Neural progenitor cell (in vitro differentiated cells): ENCODE measurements at regions not wholly inside any gene's neighbourhood (a gene's known extent, or its start where the extent isn't known, plus 50 kb on each side); places are given as distances from the start of the nearest gene placed in this dataset.

Source experiments
- DNase-seq: peaks from one replicate; pipeline ENCODE4 v3.0.0-alpha.2; 2016; ENCODE audit warnings: low spot score
- H2AFZ ChIP-seq: fragments of 200-600 bp; sonication (generic); replicated peaks from 2 replicates; pipeline ENCODE4 v1.6.1; 2016; ENCODE audit warnings: antibody characterized with exemption
- H3F3A ChIP-seq: fragments of 200-600 bp; sonication (generic); 2 replicates; pipeline ENCODE4 v1.6.1; 2016; ENCODE audit warnings: antibody characterized with exemption, low read depth
- H3K27ac ChIP-seq: fragments of 200-600 bp; sonication (generic); 2 replicates; pipeline ENCODE4 v1.5.1; 2016; ENCODE audit warnings: mild to moderate bottlenecking
- H3K27me3 ChIP-seq: fragments of 200-600 bp; sonication (generic); 2 replicates; pipeline ENCODE4 v1.6.1; 2016; ENCODE audit warnings: mild to moderate bottlenecking, moderate library complexity
- H3K36me3 ChIP-seq: fragments of 200-600 bp; sonication (generic); 2 replicates; pipeline ENCODE4 v1.5.1; 2016
- H3K4me1 ChIP-seq: fragments of 200-600 bp; sonication (generic); 2 replicates; pipeline ENCODE4 v1.6.1; 2016; ENCODE audit warnings: mixed run types
- H3K4me2 ChIP-seq: fragments of 200-600 bp; sonication (generic); 2 replicates; pipeline ENCODE4 v1.6.1; 2016
- H3K4me3 ChIP-seq: fragments of 200-600 bp; sonication (generic); 2 replicates; pipeline ENCODE4 v1.5.1; 2016
- H3K79me2 ChIP-seq: fragments of 200-600 bp; sonication (generic); 2 replicates; pipeline ENCODE4 v1.6.1; 2016; ENCODE audit warnings: low read depth
- H3K9ac ChIP-seq: fragments of 200-600 bp; sonication (generic); 2 replicates; pipeline ENCODE4 v1.6.1; 2016
- H3K9me3 ChIP-seq: fragments of 200-600 bp; sonication (generic); 2 replicates; pipeline ENCODE4 v1.5.1; 2016; ENCODE audit warnings: low read depth
- H4K20me1 ChIP-seq: fragments of 200-600 bp; sonication (generic); 2 replicates; pipeline ENCODE4 v1.6.1; 2016; ENCODE audit warnings: low read depth
- H3K27ac Mint-ChIP-seq: 3 replicates; pipeline ENCODE4 v1.8.0; 2021; ENCODE audit warnings: mixed read lengths
- H3K27me3 Mint-ChIP-seq: 2 replicates; pipeline ENCODE4 v1.8.0; 2022; ENCODE audit warnings: low read depth, mild to moderate bottlenecking, inconsistent platforms, moderate library complexity, mixed read lengths; ENCODE audit not compliant: insufficient read depth
- H3K36me3 Mint-ChIP-seq: 3 replicates; pipeline ENCODE4 v1.8.0; 2021; ENCODE audit warnings: mixed read lengths
- H3K4me1 Mint-ChIP-seq: 3 replicates; pipeline ENCODE4 v1.8.0; 2021; ENCODE audit warnings: mixed read lengths
- H3K4me3 Mint-ChIP-seq: 3 replicates; pipeline ENCODE4 v1.8.0; 2021; ENCODE audit warnings: mild to moderate bottlenecking, moderate library complexity, mixed read lengths
- H3K9me3 Mint-ChIP-seq: 3 replicates; pipeline ENCODE4 v1.8.0; 2020; ENCODE audit warnings: mixed read lengths
- EZH2 ChIP-seq: fragments of 200-600 bp; sonication (generic); IDR thresholded peaks from 2 replicates; pipeline ENCODE4 v1.6.1; 2017; ENCODE audit warnings: antibody characterized with exemption, mild to moderate bottlenecking, moderate library complexity
- EZH2phosphoT487 ChIP-seq: fragments of 200-600 bp; sonication (generic); IDR thresholded peaks from 2 replicates; pipeline ENCODE4 v1.6.1; 2017; ENCODE audit warnings: antibody characterized with exemption
- TF ChIP-seq, protein P1 (sequence below): fragments of 200-600 bp; sonication (generic); IDR thresholded peaks from 2 replicates; pipeline ENCODE4 v1.5.1; 2017; ENCODE audit warnings: antibody characterized with exemption, mild to moderate bottlenecking

DNA sequence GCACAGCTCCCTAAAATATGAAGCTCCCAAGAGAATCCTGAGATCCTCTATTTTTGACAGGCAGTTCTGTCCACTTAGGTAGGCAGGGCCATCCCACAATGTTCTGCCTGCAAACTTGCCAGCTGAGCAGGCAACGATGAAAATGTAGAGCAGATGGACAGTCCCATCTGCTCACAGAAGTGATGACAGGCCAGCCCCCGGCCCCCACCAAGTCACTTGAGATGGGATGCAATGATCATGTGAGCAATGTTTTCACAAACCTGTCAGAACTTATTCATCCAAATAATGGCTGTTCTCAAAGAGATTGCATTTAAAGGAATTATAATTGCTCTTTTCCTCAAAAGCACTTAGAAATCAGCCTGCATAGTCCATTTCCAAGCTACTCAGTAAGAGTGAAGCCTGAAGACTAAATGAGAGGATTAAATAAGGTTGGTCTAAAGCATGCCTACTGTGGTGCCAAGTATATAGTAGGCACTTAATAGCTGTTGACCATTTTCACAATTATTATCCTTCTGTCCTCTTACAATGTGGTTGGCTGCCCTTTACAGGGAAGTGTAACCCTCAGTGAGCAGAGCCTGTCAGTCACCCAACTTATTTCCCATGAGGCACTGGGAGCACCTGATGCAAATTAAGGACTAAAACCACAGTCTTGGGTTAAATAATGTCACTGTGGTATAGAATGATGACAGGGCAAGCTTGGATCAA lies 301.2 kb downstream of the FGFR2 start:
- no peak for DNase-seq
- H3K4me3 Mint-ChIP-seq, result no peak overlapping the region
- peaks cover 6% of the 10 kb centered on the region for H3K27me3 Mint-ChIP-seq
- Histone ChIP-seq H3K4me2 (no peak overlapping the region), H3K9me3 (no peaks in the 10 kb centered on the region), H4K20me1 (no peaks in the 10 kb centered on the region), H2AFZ (no peak overlapping the region), H3K4me1 (no peaks in the 10 kb centered on the region), H3K27ac (no peak overlapping the region), H3K9ac (no peak overlapping the region), H3K27me3 (no peaks in the 10 kb centered on the region), H3K79me2 (no peaks in the 10 kb centered on the region), H3F3A (no peaks in the 10 kb centered on the region), H3K36me3 (no peaks in the 10 kb centered on the region), H3K4me3 (no peak overlapping the region)
- no peaks in the 10 kb centered on the region for H3K9me3 Mint-ChIP-seq
- H3K4me1 Mint-ChIP-seq, result peaks cover 6% of the 10 kb centered on the region
- no peaks in the 10 kb centered on the region for H3K36me3 Mint-ChIP-seq
- TF ChIP-seq, protein P1, sequence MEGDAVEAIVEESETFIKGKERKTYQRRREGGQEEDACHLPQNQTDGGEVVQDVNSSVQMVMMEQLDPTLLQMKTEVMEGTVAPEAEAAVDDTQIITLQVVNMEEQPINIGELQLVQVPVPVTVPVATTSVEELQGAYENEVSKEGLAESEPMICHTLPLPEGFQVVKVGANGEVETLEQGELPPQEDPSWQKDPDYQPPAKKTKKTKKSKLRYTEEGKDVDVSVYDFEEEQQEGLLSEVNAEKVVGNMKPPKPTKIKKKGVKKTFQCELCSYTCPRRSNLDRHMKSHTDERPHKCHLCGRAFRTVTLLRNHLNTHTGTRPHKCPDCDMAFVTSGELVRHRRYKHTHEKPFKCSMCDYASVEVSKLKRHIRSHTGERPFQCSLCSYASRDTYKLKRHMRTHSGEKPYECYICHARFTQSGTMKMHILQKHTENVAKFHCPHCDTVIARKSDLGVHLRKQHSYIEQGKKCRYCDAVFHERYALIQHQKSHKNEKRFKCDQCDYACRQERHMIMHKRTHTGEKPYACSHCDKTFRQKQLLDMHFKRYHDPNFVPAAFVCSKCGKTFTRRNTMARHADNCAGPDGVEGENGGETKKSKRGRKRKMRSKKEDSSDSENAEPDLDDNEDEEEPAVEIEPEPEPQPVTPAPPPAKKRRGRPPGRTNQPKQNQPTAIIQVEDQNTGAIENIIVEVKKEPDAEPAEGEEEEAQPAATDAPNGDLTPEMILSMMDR, result no peak
- TF ChIP-seq EZH2phosphoT487 (no peak), EZH2 (no peak)
- H3K27ac Mint-ChIP-seq, result no peak overlapping the region

DNA sequence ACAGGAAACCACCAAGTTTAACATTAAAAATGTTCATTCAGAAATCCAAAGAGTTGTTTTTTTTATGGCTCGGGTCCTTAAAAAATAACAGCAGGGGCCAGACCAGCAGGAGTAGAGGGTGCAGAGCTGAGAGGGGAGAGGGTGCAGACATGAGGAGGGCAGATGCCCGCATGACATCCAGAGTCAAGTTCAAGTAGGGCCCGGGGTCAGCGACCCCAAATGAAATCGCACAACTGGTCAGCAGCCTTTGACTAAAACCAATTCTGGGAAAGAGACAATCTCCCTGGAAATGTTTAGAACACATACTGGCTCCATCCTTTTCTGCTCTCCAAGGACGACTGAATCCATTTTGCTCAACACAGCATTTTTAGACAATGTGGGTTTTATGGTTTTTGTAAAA lies 297.5 kb downstream of the FGFR2 start:
- Histone ChIP-seq H3K79me2 (no peaks in the 10 kb centered on the region), H3K4me3 (no peak overlapping the region), H3K27ac (no peak overlapping the region), H2AFZ (no peak overlapping the region), H3K4me2 (no peak overlapping the region), H3K9me3 (no peaks in the 10 kb centered on the region), H3F3A (no peaks in the 10 kb centered on the region), H3K36me3 (no peaks in the 10 kb centered on the region), H3K9ac (no peak overlapping the region), H4K20me1 (no peaks in the 10 kb centered on the region), H3K27me3 (no peaks in the 10 kb centered on the region), H3K4me1 (no peaks in the 10 kb centered on the region)
- DNase-seq, result no peak
- Mint-ChIP-seq H3K4me1 (peaks cover 13% of the 10 kb centered on the region), H3K27ac (no peak overlapping the region), H3K36me3 (no peaks in the 10 kb centered on the region), H3K9me3 (peaks cover 2% of the 10 kb centered on the region), H3K4me3 (no peak overlapping the region), H3K27me3 (peaks cover 8% of the 10 kb centered on the region)
- TF ChIP-seq EZH2 (no peak), EZH2phosphoT487 (no peak)
- TF ChIP-seq, protein P1, result no peak

DNA sequence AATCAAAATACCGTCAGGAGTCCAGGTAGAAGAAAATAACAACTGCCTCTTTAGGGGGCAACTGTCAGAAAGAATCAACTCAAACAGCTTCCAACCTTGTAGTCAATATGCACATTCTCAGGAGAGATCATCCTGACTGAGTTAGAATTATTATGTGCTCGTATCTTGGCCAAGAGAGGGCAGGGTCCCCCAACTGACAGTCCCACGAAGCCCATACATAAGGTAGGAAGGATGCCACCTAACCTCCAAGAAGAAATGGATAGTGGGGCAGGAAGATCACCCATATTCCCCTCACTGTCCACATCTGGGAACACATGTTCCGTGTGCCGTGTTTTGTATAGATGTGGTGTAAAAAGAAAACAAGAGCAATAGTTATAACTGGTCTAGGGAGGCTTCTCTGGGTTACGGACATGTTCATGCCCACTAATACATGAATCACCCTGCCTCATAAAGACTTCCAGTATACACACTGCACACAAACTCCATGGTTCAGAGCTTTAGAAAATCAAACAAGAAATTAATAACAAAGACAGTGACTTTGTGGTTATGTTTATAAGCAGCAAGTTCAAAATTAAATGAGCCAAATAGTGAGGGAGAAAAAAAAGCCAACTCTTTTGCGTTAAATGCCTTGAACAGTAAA lies 295.6 kb downstream of the FGFR2 start:
- no peak overlapping the region for H3K4me2 ChIP-seq
- Mint-ChIP-seq H3K27me3 (peaks cover 9% of the 10 kb centered on the region), H3K27ac (no peak overlapping the region), H3K4me3 (no peak overlapping the region), H3K4me1 (peaks cover 11% of the 10 kb centered on the region), H3K9me3 (peaks cover 2% of the 10 kb centered on the region), H3K36me3 (no peaks in the 10 kb centered on the region)
- H3K27me3 ChIP-seq, result no peaks in the 10 kb centered on the region
- no peaks in the 10 kb centered on the region for H3K36me3 ChIP-seq
- H3K79me2 ChIP-seq, result no peaks in the 10 kb centered on the region
- no peaks in the 10 kb centered on the region for H4K20me1 ChIP-seq
- no peak overlapping the region for H3K4me3 ChIP-seq
- no peak for DNase-seq
- TF ChIP-seq EZH2phosphoT487 (no peak), EZH2 (no peak)
- TF ChIP-seq, protein P1, result no peak
- no peak overlapping the region for H2AFZ ChIP-seq
- H3F3A ChIP-seq, result no peaks in the 10 kb centered on the region
- H3K27ac ChIP-seq, result no peak overlapping the region
- no peaks in the 10 kb centered on the region for H3K4me1 ChIP-seq
- no peak overlapping the region for H3K9ac ChIP-seq
- no peaks in the 10 kb centered on the region for H3K9me3 ChIP-seq
